Hepatocyte (in vitro differentiated cells): ENCODE measurements at regions not wholly inside any gene's neighbourhood (a gene's known extent, or its start where the extent isn't known, plus 50 kb on each side); places are given as distances from the start of the nearest gene placed in this dataset.

Source experiments
- DNase-seq: peaks from one replicate; pipeline ENCODE4 v3.0.0-alpha.2; 2016; ENCODE audit warnings: low spot score
- H2AFZ ChIP-seq: fragments of 200-600 bp; sonication (generic); 2 replicates; pipeline ENCODE4 v1.6.0; 2016; ENCODE audit warnings: antibody characterized with exemption, mild to moderate bottlenecking
- H3K27ac ChIP-seq: fragments of 200-600 bp; sonication (generic); 2 replicates; pipeline ENCODE4 v1.5.1; 2016; ENCODE audit warnings: mild to moderate bottlenecking
- H3K27me3 ChIP-seq: fragments of 200-600 bp; sonication (generic); 2 replicates; pipeline ENCODE4 v1.6.1; 2016
- H3K36me3 ChIP-seq: fragments of 200-600 bp; sonication (generic); replicated peaks from 2 replicates; pipeline ENCODE4 v1.5.1; 2016; ENCODE audit warnings: low read depth; ENCODE audit not compliant: insufficient read depth
- H3K4me1 ChIP-seq: fragments of 200-600 bp; sonication (generic); 2 replicates; pipeline ENCODE4 v1.5.1; 2016; ENCODE audit warnings: mild to moderate bottlenecking, moderate library complexity; ENCODE audit not compliant: insufficient read depth
- H3K4me2 ChIP-seq: fragments of 200-600 bp; sonication (generic); 2 replicates; pipeline ENCODE4 v1.6.0; 2016
- H3K4me3 ChIP-seq: fragments of 200-600 bp; sonication (generic); 2 replicates; pipeline ENCODE4 v1.5.1; 2016; ENCODE audit warnings: mild to moderate bottlenecking
- H3K79me2 ChIP-seq: fragments of 200-600 bp; sonication (generic); 2 replicates; pipeline ENCODE4 v1.6.0; 2017; ENCODE audit warnings: mild to moderate bottlenecking
- H3K9me2 ChIP-seq: fragments of 200-600 bp; sonication (generic); replicated peaks from 2 replicates; pipeline ENCODE4 v1.6.0; 2017; ENCODE audit warnings: mild to moderate bottlenecking; ENCODE audit not compliant: insufficient read depth
- H3K9me3 ChIP-seq: fragments of 200-600 bp; sonication (generic); 2 replicates; pipeline ENCODE4 v1.5.1; 2016; ENCODE audit warnings: low read depth, mild to moderate bottlenecking
- H4K20me1 ChIP-seq: fragments of 200-600 bp; sonication (generic); 2 replicates; pipeline ENCODE4 v1.6.0; 2016; ENCODE audit warnings: mild to moderate bottlenecking; ENCODE audit not compliant: insufficient read depth, poor library complexity, severe bottlenecking
- EZH2 ChIP-seq: fragments of 200-600 bp; sonication (generic); IDR thresholded peaks from 2 replicates; pipeline ENCODE4 v1.6.1; 2016; ENCODE audit warnings: antibody characterized with exemption, mild to moderate bottlenecking, borderline replicate concordance
- EZH2phosphoT487 ChIP-seq: fragments of 200-600 bp; sonication (generic); IDR thresholded peaks from one replicate; pipeline ENCODE4 v1.6.1; 2018; ENCODE audit warnings: antibody characterized with exemption, mild to moderate bottlenecking, low read depth, moderate library complexity; ENCODE audit not compliant: unreplicated experiment, severe bottlenecking
- WGBS: methylation state at CpG from one replicate; pipeline ENCODE4 v1.1.6; 2016; ENCODE audit warnings: low lambda C conversion rate; ENCODE audit errors: missing lambda C conversion rate; 5-methylcytosine and 5-hydroxymethylcytosine counted together
- TF ChIP-seq, protein P1 (sequence below): fragments of 200-600 bp; sonication (generic); IDR thresholded peaks from 2 replicates; pipeline ENCODE4 v1.5.1; 2016; ENCODE audit warnings: antibody characterized with exemption, mild to moderate bottlenecking; ENCODE audit not compliant: poor library complexity

DNA sequence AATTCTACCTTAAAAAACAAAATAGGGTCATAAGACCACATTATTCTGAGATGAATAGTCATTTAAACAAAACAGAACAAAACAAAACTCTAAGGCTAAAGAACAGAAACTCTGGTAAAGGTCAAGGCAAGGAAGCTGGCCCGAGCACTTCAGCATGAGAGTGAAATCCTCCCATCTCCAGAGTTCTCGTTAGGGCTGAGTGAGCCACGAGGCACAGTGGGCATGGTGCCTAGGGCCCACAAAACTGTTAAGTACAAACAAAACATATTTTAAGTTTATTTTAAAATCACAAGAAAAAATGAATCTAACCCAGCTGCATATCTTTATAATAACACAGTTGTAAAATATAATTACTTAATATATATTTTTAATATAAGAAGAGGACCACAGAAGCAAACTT is 417.8 kb upstream of the GBE1 start:
- H3K9me3 ChIP-seq = no peaks in the 10 kb centered on the region
- TF ChIP-seq EZH2 = no peak
- TF ChIP-seq, protein P1, sequence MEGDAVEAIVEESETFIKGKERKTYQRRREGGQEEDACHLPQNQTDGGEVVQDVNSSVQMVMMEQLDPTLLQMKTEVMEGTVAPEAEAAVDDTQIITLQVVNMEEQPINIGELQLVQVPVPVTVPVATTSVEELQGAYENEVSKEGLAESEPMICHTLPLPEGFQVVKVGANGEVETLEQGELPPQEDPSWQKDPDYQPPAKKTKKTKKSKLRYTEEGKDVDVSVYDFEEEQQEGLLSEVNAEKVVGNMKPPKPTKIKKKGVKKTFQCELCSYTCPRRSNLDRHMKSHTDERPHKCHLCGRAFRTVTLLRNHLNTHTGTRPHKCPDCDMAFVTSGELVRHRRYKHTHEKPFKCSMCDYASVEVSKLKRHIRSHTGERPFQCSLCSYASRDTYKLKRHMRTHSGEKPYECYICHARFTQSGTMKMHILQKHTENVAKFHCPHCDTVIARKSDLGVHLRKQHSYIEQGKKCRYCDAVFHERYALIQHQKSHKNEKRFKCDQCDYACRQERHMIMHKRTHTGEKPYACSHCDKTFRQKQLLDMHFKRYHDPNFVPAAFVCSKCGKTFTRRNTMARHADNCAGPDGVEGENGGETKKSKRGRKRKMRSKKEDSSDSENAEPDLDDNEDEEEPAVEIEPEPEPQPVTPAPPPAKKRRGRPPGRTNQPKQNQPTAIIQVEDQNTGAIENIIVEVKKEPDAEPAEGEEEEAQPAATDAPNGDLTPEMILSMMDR = no peak
- no peak for TF ChIP-seq EZH2phosphoT487
- no peaks in the 10 kb centered on the region for H3K9me2 ChIP-seq
- no peak overlapping the region for H3K27ac ChIP-seq
- WGBS = 91% methylated on average over 3 of the region's 3 CpGs
- no peak for DNase-seq
- no peaks in the 10 kb centered on the region for H3K36me3 ChIP-seq
- no peak overlapping the region for H2AFZ ChIP-seq
- H3K4me1 ChIP-seq = no peaks in the 10 kb centered on the region
- no peak overlapping the region for H3K4me2 ChIP-seq
- no peak overlapping the region for H3K4me3 ChIP-seq
- H3K27me3 ChIP-seq = no peaks in the 10 kb centered on the region
- H4K20me1 ChIP-seq = no peaks in the 10 kb centered on the region
- H3K79me2 ChIP-seq = no peaks in the 10 kb centered on the region

DNA sequence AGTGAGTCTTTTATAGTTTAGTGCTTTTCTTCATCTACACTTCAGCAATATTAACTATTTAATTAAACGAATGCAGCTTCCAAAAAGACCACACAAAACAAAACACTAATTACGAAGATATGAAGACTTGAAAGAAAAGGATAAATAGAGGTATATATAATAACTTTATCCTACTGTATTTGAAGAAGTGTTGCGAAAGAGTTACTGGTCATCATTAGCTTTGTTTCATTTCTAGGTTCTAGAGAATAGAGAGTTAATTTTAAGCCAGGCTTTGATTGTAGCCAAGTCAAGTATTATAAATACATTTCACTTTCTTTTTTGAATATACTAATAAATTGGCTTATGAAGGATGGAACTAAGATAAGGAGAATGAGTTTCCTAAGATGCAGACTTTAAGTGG is 416.8 kb upstream of the GBE1 start:
- Histone ChIP-seq H2AFZ (no peak overlapping the region), H3K9me2 (no peaks in the 10 kb centered on the region), H3K36me3 (no peaks in the 10 kb centered on the region), H3K27me3 (no peaks in the 10 kb centered on the region), H3K4me2 (no peak overlapping the region), H4K20me1 (no peaks in the 10 kb centered on the region), H3K79me2 (no peaks in the 10 kb centered on the region), H3K27ac (no peak overlapping the region), H3K9me3 (no peaks in the 10 kb centered on the region), H3K4me1 (no peaks in the 10 kb centered on the region), H3K4me3 (no peak overlapping the region)
- DNase-seq = no peak
- 83% methylated on average over 3 of the region's 3 CpGs for WGBS
- TF ChIP-seq, protein P1 = no peak
- TF ChIP-seq EZH2 (no peak), EZH2phosphoT487 (no peak)

DNA sequence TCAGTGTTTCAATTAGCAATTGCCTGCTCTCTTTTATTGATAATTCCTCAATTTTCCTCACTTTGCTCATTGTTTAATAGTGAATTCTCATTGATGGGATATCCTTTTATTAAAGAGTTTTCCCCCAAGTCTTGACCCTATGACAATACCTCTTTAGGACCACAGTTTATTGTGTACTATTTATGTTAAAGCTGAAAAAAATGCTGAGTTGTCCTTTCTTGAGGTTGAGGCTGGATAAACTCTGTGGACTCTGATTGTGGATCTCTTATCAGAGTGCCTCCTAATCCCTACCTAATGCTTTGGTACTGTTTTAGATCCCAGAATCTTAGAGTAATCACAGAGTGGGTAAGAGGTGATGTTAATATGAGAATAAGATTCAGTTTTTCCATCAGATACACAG is 416.3 kb upstream of the GBE1 start:
- H3K79me2 ChIP-seq = no peaks in the 10 kb centered on the region
- no peaks in the 10 kb centered on the region for H3K4me1 ChIP-seq
- no peak overlapping the region for H2AFZ ChIP-seq
- no peak for DNase-seq
- H3K4me2 ChIP-seq = no peak overlapping the region
- H3K36me3 ChIP-seq = no peaks in the 10 kb centered on the region
- no peaks in the 10 kb centered on the region for H3K9me3 ChIP-seq
- H3K27me3 ChIP-seq = no peaks in the 10 kb centered on the region
- no peaks in the 10 kb centered on the region for H4K20me1 ChIP-seq
- H3K27ac ChIP-seq = no peak overlapping the region
- no peak for TF ChIP-seq EZH2
- TF ChIP-seq EZH2phosphoT487 = no peak
- TF ChIP-seq, protein P1 = no peak
- no peak overlapping the region for H3K4me3 ChIP-seq
- H3K9me2 ChIP-seq = no peaks in the 10 kb centered on the region

DNA sequence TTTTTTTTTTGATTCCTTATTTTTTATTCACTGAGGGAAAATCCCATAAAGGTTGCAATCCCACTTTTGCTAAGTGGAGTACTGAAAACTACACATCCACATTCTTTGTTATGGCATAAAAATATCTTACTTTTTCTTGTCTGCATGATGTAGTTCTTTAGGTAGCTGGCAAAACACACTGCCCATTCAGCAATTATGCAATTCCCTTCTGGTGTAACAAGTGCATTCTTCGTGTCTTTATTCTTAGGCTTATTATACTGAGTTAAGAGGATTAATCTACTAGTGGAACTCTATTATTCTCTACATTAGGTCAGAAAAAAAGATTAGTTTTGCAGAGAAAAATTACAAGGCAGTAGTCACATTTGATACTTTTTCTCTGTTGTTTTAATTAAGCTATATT is 403.8 kb upstream of the GBE1 start:
- no peak overlapping the region for H3K4me3 ChIP-seq
- WGBS = 81% methylated on average over 1 of the region's 1 CpG
- no peak overlapping the region for H3K4me2 ChIP-seq
- no peaks in the 10 kb centered on the region for H3K27me3 ChIP-seq
- no peak overlapping the region for H2AFZ ChIP-seq
- H3K4me1 ChIP-seq = no peaks in the 10 kb centered on the region
- H3K9me2 ChIP-seq = peaks cover 4% of the 10 kb centered on the region
- no peaks in the 10 kb centered on the region for H3K36me3 ChIP-seq
- H3K79me2 ChIP-seq = no peaks in the 10 kb centered on the region
- TF ChIP-seq EZH2phosphoT487 (no peak), EZH2 (no peak)
- TF ChIP-seq, protein P1 = no peak
- H4K20me1 ChIP-seq = no peaks in the 10 kb centered on the region
- H3K27ac ChIP-seq = no peak overlapping the region
- DNase-seq = no peak
- H3K9me3 ChIP-seq = no peaks in the 10 kb centered on the region
